ENCODE measurements at regions not wholly inside any gene's neighbourhood (a gene's known extent, or its start where the extent isn't known, plus 50 kb on each side); places are given as distances from the start of the nearest gene placed in this dataset.
"Not testable (repeated sequence)": the region's sequence is repeated elsewhere in the genome, so short reads cannot be mapped to it uniquely, and the experiment has no call there.

- DNase-seq (peak in 1 of 2 donors; percentile 25), FAIRE-seq (no peak)
- Histone ChIP-seq H3K36me3 (ENCODE audit: control insufficient read depth in 3 of 3, insufficient read depth in 2 of 3, low read depth in 1 of 3, low read length in 3 of 3) (no peaks in the 10 kb centered on the region), H3K4me1 (ENCODE audit: control insufficient read depth in 3 of 3, insufficient read depth in 2 of 3, low read depth in 1 of 3, low read length in 2 of 3) (no peaks in the 10 kb centered on the region), H3K27me3 (ENCODE audit: control insufficient read depth in 3 of 3, insufficient read depth in 3 of 3, low read length in 3 of 3) (peaks cover 0 to 10% (median 4%) of the 10 kb centered on the region in 3 donors), H3K4me3 (ENCODE audit: low read depth in 1 of 3, low read length in 3 of 3) (no peak overlapping the region), H3K9me3 (ENCODE audit: control insufficient read depth in 2 of 2, insufficient read depth in 1 of 2, low read depth in 1 of 2, low read length in 1 of 2) (no peaks in the 10 kb centered on the region), H3K27ac (ENCODE audit: low read depth in 1 of 3, low read length in 2 of 3) (no peak overlapping the region)
- WGBS, 3 donors: 58 to 81% (median 79%) methylated on average over 4 of the region's 4 CpGs
Measured at GRCh38 chr1:232353001-232353400, 276.9 kb downstream of the SIPA1L2 start.

GRCh38 chr1:232352366-232352765 lies 277.6 kb downstream of the SIPA1L2 start:
- WGBS, 3 donors: 91 to 93% (median 92%) methylated on average over 6 of the region's 6 CpGs
- peaks cover 0 to 10% (median 4%) of the 10 kb centered on the region in 3 donors for H3K27me3 ChIP-seq (ENCODE audit: control insufficient read depth in 3 of 3, insufficient read depth in 3 of 3, low read length in 3 of 3)
- H3K9me3 ChIP-seq (ENCODE audit: control insufficient read depth in 2 of 2, insufficient read depth in 1 of 2, low read depth in 1 of 2, low read length in 1 of 2): no peaks in the 10 kb centered on the region
- FAIRE-seq (no peak), DNase-seq (no peak)
- no peak overlapping the region for H3K27ac ChIP-seq (ENCODE audit: low read depth in 1 of 3, low read length in 2 of 3)
- H3K4me3 ChIP-seq (ENCODE audit: low read depth in 1 of 3, low read length in 3 of 3): no peak overlapping the region
- no peaks in the 10 kb centered on the region for H3K4me1 ChIP-seq (ENCODE audit: control insufficient read depth in 3 of 3, insufficient read depth in 2 of 3, low read depth in 1 of 3, low read length in 2 of 3)
- H3K36me3 ChIP-seq (ENCODE audit: control insufficient read depth in 3 of 3, insufficient read depth in 2 of 3, low read depth in 1 of 3, low read length in 3 of 3): no peaks in the 10 kb centered on the region

GRCh38 chr1:232351335-232351734 lies 278.6 kb downstream of the SIPA1L2 start:
- Histone ChIP-seq H3K4me3 (ENCODE audit: low read depth in 1 of 3, low read length in 3 of 3) (no peak overlapping the region), H3K36me3 (ENCODE audit: control insufficient read depth in 3 of 3, insufficient read depth in 2 of 3, low read depth in 1 of 3, low read length in 3 of 3) (no peaks in the 10 kb centered on the region), H3K9me3 (ENCODE audit: control insufficient read depth in 2 of 2, insufficient read depth in 1 of 2, low read depth in 1 of 2, low read length in 1 of 2) (no peaks in the 10 kb centered on the region), H3K27me3 (ENCODE audit: control insufficient read depth in 3 of 3, insufficient read depth in 3 of 3, low read length in 3 of 3) (peaks cover 0 to 10% (median 4%) of the 10 kb centered on the region in 3 donors), H3K4me1 (ENCODE audit: control insufficient read depth in 3 of 3, insufficient read depth in 2 of 3, low read depth in 1 of 3, low read length in 2 of 3) (no peaks in the 10 kb centered on the region), H3K27ac (ENCODE audit: low read depth in 1 of 3, low read length in 2 of 3) (no peak overlapping the region)
- FAIRE-seq: no peak
- 89 to 91% (median 90%) methylated on average over 2 of the region's 2 CpGs for WGBS, 3 donors
- DNase-seq: no peak

GRCh38 chr1:232346844-232347243 lies 283.1 kb downstream of the SIPA1L2 start:
- WGBS, 3 donors: 94 to 96% (median 94%) methylated on average over 1 of the region's 1 CpG
- no peak overlapping the region for H3K4me3 ChIP-seq (ENCODE audit: low read depth in 1 of 3, low read length in 3 of 3)
- H3K36me3 ChIP-seq (ENCODE audit: control insufficient read depth in 3 of 3, insufficient read depth in 2 of 3, low read depth in 1 of 3, low read length in 3 of 3): no peaks in the 10 kb centered on the region
- peaks cover 0 to 5% of the 10 kb centered on the region in 2 donors for H3K9me3 ChIP-seq (ENCODE audit: control insufficient read depth in 2 of 2, insufficient read depth in 1 of 2, low read depth in 1 of 2, low read length in 1 of 2)
- H3K4me1 ChIP-seq (ENCODE audit: control insufficient read depth in 3 of 3, insufficient read depth in 2 of 3, low read depth in 1 of 3, low read length in 2 of 3): no peaks in the 10 kb centered on the region
- H3K27ac ChIP-seq (ENCODE audit: low read depth in 1 of 3, low read length in 2 of 3): no peak overlapping the region
- DNase-seq (no peak), FAIRE-seq (no peak)
- peaks cover 0 to 5% (median 0%) of the 10 kb centered on the region in 3 donors for H3K27me3 ChIP-seq (ENCODE audit: control insufficient read depth in 3 of 3, insufficient read depth in 3 of 3, low read length in 3 of 3)

GRCh38 chr1:232344791-232345399 lies 285.0 kb downstream of the SIPA1L2 start:
- Histone ChIP-seq H3K27ac (ENCODE audit: low read depth in 1 of 3, low read length in 2 of 3) (no peak overlapping the region), H3K4me3 (ENCODE audit: low read depth in 1 of 3, low read length in 3 of 3) (no peak overlapping the region), H3K36me3 (ENCODE audit: control insufficient read depth in 3 of 3, insufficient read depth in 2 of 3, low read depth in 1 of 3, low read length in 3 of 3) (no peaks in the 10 kb centered on the region), H3K4me1 (ENCODE audit: control insufficient read depth in 3 of 3, insufficient read depth in 2 of 3, low read depth in 1 of 3, low read length in 2 of 3) (no peaks in the 10 kb centered on the region), H3K9me3 (ENCODE audit: control insufficient read depth in 2 of 2, insufficient read depth in 1 of 2, low read depth in 1 of 2, low read length in 1 of 2) (peaks cover 0 to 5% of the 10 kb centered on the region in 2 donors), H3K27me3 (ENCODE audit: control insufficient read depth in 3 of 3, insufficient read depth in 3 of 3, low read length in 3 of 3) (peaks cover 0 to 4% (median 0%) of the 10 kb centered on the region in 3 donors)
- DNase-seq (no peak), FAIRE-seq (no peak)
- 64 to 78% (median 74%) methylated on average over 4 of the region's 4 CpGs for WGBS, 3 donors

- not testable (repeated sequence) for H3K36me3 ChIP-seq (ENCODE audit: control insufficient read depth in 3 of 3, insufficient read depth in 2 of 3, low read depth in 1 of 3, low read length in 3 of 3); H3K4me3 ChIP-seq (ENCODE audit: low read depth in 1 of 3, low read length in 3 of 3); H3K27me3 ChIP-seq (ENCODE audit: control insufficient read depth in 3 of 3, insufficient read depth in 3 of 3, low read length in 3 of 3); FAIRE-seq; H3K4me1 ChIP-seq (ENCODE audit: control insufficient read depth in 3 of 3, insufficient read depth in 2 of 3, low read depth in 1 of 3, low read length in 2 of 3); H3K9me3 ChIP-seq (ENCODE audit: control insufficient read depth in 2 of 2, insufficient read depth in 1 of 2, low read depth in 1 of 2, low read length in 1 of 2); H3K27ac ChIP-seq (ENCODE audit: low read depth in 1 of 3, low read length in 2 of 3); DNase-seq
- 89 to 94% (median 94%) methylated on average over 1 to 2 of the region's 3 CpGs for WGBS, 3 donors
Measured at GRCh38 chr1:232344186-232344585, 285.7 kb downstream of the SIPA1L2 start.

- peaks cover 0 to 3% (median 2%) of the 10 kb centered on the region in 3 donors for H3K27me3 ChIP-seq (ENCODE audit: control insufficient read depth in 3 of 3, insufficient read depth in 3 of 3, low read length in 3 of 3)
- no peak overlapping the region for H3K4me3 ChIP-seq (ENCODE audit: low read depth in 1 of 3, low read length in 3 of 3)
- FAIRE-seq (no peak), DNase-seq (no peak)
- H3K27ac ChIP-seq (ENCODE audit: low read depth in 1 of 3, low read length in 2 of 3): no peak overlapping the region
- H3K9me3 ChIP-seq (ENCODE audit: control insufficient read depth in 2 of 2, insufficient read depth in 1 of 2, low read depth in 1 of 2, low read length in 1 of 2): peaks cover 0 to 5% of the 10 kb centered on the region in 2 donors
- 75 to 81% (median 78%) methylated on average over 4 of the region's 4 CpGs for WGBS, 3 donors
- no peaks in the 10 kb centered on the region for H3K36me3 ChIP-seq (ENCODE audit: control insufficient read depth in 3 of 3, insufficient read depth in 2 of 3, low read depth in 1 of 3, low read length in 3 of 3)
- no peaks in the 10 kb centered on the region for H3K4me1 ChIP-seq (ENCODE audit: control insufficient read depth in 3 of 3, insufficient read depth in 2 of 3, low read depth in 1 of 3, low read length in 2 of 3)
Measured at GRCh38 chr1:232340446-232340845, 289.5 kb downstream of the SIPA1L2 start.

GRCh38 chr1:232339073-232339472 lies 290.9 kb downstream of the SIPA1L2 start:
- DNase-seq (no peak), FAIRE-seq (no peak)
- H3K4me3 ChIP-seq (ENCODE audit: low read depth in 1 of 3, low read length in 3 of 3): no peak overlapping the region
- H3K27me3 ChIP-seq (ENCODE audit: control insufficient read depth in 3 of 3, insufficient read depth in 3 of 3, low read length in 3 of 3): peaks cover 0 to 3% (median 2%) of the 10 kb centered on the region in 3 donors
- no peaks in the 10 kb centered on the region for H3K4me1 ChIP-seq (ENCODE audit: control insufficient read depth in 3 of 3, insufficient read depth in 2 of 3, low read depth in 1 of 3, low read length in 2 of 3)
- no peaks in the 10 kb centered on the region for H3K36me3 ChIP-seq (ENCODE audit: control insufficient read depth in 3 of 3, insufficient read depth in 2 of 3, low read depth in 1 of 3, low read length in 3 of 3)
- H3K27ac ChIP-seq (ENCODE audit: low read depth in 1 of 3, low read length in 2 of 3): no peak overlapping the region
- no peaks in the 10 kb centered on the region for H3K9me3 ChIP-seq (ENCODE audit: control insufficient read depth in 2 of 2, insufficient read depth in 1 of 2, low read depth in 1 of 2, low read length in 1 of 2)
- WGBS, 3 donors: 38 to 48% (median 48%) methylated on average over 2 of the region's 2 CpGs

Measured in small intestine (tissue), 7 donors.